AG04449 (cell line): ENCODE measurements at regions not wholly inside any gene's neighbourhood (a gene's known extent, or its start where the extent isn't known, plus 50 kb on each side); places are given as distances from the start of the nearest gene placed in this dataset.

Experiments used
- CTCF ChIA-PET: fragments of 350-600 bp; formaldehyde crosslinking; extraction: SDS; loops from one replicate; lab custom pipeline; 2021; ENCODE audit warnings: antibody characterized with exemption; lab: Yijun Ruan, JAX
- POLR2A ChIA-PET: fragments of 400-600, 350-600 bp; formaldehyde crosslinking; extraction: SDS; loops from one replicate; lab custom pipeline; 2020; ENCODE audit warnings: antibody characterized with exemption, inconsistent platforms; lab: Yijun Ruan, JAX
- DNase-seq: peaks from one replicate; pipeline ENCODE4 v3.0.0-alpha.2; 2010; ENCODE audit warnings: low read depth, low spot score
- H3K4me3 ChIP-seq: 2 replicates; pipeline ENCODE4 v1.5.1; 2011; ENCODE audit warnings: low read depth, mild to moderate bottlenecking, control low read depth, low read length
- TF ChIP-seq, protein P1 (sequence below): IDR thresholded peaks from one replicate; pipeline ENCODE4 v1.5.1; 2011; ENCODE audit warnings: mild to moderate bottlenecking, moderate library complexity, low read length, control low read depth, inconsistent platforms; ENCODE audit not compliant: insufficient read depth; ENCODE audit errors: missing control alignments

DNA sequence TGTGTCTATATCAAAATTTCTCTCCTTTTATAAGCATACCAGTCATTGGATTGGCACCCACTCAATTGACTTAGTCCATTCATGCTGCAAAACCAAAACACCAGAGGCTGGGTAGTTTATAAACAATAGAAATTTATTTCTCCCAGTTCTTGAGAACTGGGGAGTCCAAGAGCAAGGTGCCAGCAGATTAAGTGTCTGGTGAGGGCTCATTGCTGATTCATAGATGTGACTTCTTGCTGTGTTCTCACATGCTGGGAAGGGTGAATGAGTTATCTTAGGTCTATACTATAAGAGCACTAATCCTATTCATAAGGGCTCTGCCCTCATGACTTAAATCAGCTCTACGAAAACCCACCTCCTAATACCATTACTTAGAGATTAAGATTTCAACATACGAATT is 501.4 kb downstream of the EPM2A start:
- H3K4me3 ChIP-seq, result no peak overlapping the region
- POLR2A ChIA-PET, result no interaction called here
- TF ChIP-seq, protein P1, sequence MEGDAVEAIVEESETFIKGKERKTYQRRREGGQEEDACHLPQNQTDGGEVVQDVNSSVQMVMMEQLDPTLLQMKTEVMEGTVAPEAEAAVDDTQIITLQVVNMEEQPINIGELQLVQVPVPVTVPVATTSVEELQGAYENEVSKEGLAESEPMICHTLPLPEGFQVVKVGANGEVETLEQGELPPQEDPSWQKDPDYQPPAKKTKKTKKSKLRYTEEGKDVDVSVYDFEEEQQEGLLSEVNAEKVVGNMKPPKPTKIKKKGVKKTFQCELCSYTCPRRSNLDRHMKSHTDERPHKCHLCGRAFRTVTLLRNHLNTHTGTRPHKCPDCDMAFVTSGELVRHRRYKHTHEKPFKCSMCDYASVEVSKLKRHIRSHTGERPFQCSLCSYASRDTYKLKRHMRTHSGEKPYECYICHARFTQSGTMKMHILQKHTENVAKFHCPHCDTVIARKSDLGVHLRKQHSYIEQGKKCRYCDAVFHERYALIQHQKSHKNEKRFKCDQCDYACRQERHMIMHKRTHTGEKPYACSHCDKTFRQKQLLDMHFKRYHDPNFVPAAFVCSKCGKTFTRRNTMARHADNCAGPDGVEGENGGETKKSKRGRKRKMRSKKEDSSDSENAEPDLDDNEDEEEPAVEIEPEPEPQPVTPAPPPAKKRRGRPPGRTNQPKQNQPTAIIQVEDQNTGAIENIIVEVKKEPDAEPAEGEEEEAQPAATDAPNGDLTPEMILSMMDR, result no peak
- no peak for DNase-seq
- CTCF ChIA-PET, result no interaction called here

- H3K4me3 ChIP-seq, result no peak overlapping the region
- ChIA-PET POLR2A (no interaction called here), CTCF (interaction anchor here (0.9 kb wide), 1 partner anchor 16 kb away, joined by 3 read pairs; no protein-coding TSS in a partner anchor)
- TF ChIP-seq, protein P1, result no peak
- peak; percentile 37 for DNase-seq
These were observed 500.1 kb downstream of the EPM2A start for GRCh38 chr6:145235207-145235606.

GRCh38 chr6:145238787-145239186 is 496.5 kb downstream of the EPM2A start:
- TF ChIP-seq, protein P1, result no peak
- ChIA-PET POLR2A (no interaction called here), CTCF (no interaction called here)
- DNase-seq, result no peak
- H3K4me3 ChIP-seq, result no peak overlapping the region

GRCh38 chr6:145241039-145241438 is 494.3 kb downstream of the EPM2A start:
- peak; percentile 47 for DNase-seq
- H3K4me3 ChIP-seq, result no peak overlapping the region
- ChIA-PET CTCF (no interaction called here), POLR2A (interaction anchor here (0.5 kb wide), 1 partner anchor 287 kb away, joined by 3 read pairs; no protein-coding TSS in a partner anchor)
- TF ChIP-seq, protein P1, result no peak

GRCh38 chr6:145241721-145242120 is 493.6 kb downstream of the EPM2A start:
- H3K4me3 ChIP-seq, result no peak overlapping the region
- POLR2A ChIA-PET, result interaction anchor here (0.5 kb wide), 1 partner anchor 287 kb away, joined by 3 read pairs; no protein-coding TSS in a partner anchor
- CTCF ChIA-PET, result no interaction called here
- TF ChIP-seq, protein P1, result no peak
- DNase-seq, result no peak

DNA sequence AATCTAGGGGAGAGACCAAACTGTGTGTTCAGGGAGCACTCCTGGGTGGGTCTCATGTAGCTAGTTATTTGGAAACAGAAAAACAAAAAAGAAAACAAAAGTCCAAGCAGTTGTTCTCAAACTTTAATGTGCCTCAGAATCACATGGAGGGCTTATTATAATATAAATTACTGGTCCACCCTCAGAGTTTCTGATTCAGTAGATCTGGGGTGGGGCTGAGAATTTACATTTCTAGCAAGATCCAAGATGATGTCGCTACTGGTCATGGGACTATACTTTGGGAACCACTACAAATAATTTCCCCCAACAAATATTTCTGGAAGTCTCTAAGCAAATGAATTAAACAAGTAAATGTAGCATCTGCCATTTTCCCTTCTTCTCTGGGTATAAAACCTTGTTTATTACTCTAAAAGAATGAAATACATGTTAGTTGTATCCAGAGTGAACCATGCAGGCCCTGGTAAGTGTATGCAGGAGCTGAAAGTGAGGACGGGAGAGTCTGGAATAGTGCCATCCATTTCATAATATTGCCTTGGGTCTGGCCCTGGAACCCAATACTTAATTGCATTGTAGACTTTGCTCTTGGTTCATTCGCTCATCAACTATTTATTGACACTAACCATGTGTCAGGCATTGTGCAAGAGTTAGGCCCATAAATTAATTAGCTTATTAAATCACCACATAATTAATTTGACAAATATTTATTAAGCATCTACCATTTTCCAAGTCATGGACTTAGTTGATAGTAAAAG is 490.8 kb downstream of the EPM2A start:
- no peak overlapping the region for H3K4me3 ChIP-seq
- ChIA-PET CTCF (no interaction called here), POLR2A (no interaction called here)
- TF ChIP-seq, protein P1, result no peak
- no peak for DNase-seq
